ENCODE measurements at regions not wholly inside any gene's neighbourhood (a gene's known extent, or its start where the extent isn't known, plus 50 kb on each side); places are given as distances from the start of the nearest gene placed in this dataset.

DNA sequence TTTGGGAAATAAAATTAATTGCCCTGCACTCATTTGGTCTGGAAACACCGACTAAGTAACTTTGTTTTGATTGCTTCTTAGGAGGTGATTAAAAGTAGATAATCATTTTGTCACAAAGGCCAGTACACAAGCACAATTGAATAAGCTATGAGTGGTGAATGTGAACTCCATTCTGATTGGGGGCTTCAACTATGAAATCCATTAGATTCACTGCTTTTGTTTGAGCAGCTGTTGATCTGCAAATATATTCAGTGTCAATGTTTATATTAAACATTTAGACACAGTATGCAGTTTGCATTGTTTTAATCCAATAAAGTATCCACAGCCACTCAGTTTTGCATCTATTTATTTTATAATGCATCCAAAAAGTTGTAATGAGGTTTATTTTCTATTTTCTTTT, 817.5 kb downstream of the CDH11 start:
- Histone ChIP-seq H3K4me3 (replicated peaks in 1 of 3) (no peak overlapping the region), H3K27me3 (no peaks in the 10 kb centered on the region), H3K27ac (no peak overlapping the region), H3K36me3 (no peaks in the 10 kb centered on the region), H3K4me1 (no peaks in the 10 kb centered on the region), H3K9me3 (no peaks in the 10 kb centered on the region)
- intact Hi-C loops (cut with DNase I), result no loop called here
- no peak for DNase-seq
- TF ChIP-seq POLR2A (IDR thresholded peaks at IDR 0.05), result no peak
- TF ChIP-seq, protein P1, sequence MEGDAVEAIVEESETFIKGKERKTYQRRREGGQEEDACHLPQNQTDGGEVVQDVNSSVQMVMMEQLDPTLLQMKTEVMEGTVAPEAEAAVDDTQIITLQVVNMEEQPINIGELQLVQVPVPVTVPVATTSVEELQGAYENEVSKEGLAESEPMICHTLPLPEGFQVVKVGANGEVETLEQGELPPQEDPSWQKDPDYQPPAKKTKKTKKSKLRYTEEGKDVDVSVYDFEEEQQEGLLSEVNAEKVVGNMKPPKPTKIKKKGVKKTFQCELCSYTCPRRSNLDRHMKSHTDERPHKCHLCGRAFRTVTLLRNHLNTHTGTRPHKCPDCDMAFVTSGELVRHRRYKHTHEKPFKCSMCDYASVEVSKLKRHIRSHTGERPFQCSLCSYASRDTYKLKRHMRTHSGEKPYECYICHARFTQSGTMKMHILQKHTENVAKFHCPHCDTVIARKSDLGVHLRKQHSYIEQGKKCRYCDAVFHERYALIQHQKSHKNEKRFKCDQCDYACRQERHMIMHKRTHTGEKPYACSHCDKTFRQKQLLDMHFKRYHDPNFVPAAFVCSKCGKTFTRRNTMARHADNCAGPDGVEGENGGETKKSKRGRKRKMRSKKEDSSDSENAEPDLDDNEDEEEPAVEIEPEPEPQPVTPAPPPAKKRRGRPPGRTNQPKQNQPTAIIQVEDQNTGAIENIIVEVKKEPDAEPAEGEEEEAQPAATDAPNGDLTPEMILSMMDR (IDR thresholded peaks at IDR 0.05), result no peak
- 48 to 51% methylated on average over 1 of the region's 1 CpG for WGBS, 2 donors

DNA sequence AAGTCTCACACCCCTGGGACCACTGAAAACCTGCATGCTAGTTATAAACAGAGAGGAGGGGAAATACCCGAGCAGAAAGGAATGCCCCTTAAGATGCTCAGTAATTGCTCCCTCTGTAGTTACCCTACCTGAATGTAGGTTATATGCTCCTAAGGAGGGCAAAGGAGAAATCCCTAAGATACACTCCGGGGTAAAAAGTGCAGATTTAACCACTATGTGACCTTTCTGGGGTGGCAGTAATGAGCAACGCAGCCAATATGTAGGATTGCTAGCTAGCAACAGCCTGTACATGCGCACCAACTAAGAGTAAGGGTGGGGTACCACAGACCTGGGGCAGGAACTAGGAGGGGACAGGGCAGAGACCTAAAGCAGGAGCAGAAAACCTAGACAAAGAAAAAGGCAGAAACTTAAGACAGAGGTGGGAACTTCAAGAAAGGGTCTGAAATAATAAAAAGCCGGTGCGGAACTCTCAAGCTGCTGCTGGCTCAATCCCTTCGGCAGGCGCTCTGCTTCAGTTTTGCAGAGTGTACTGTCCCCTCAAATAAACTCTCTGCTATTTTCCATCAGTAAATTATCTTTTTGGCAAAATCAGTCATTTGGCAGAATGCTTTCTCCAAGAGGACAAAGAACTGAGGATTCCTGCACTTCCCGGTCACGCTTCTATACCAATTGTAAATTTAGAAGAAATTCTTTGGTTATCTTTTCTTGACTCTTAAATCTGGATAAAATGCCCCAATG, 823.8 kb downstream of the CDH11 start:
- no peak overlapping the region for H3K27ac ChIP-seq
- no peaks in the 10 kb centered on the region for H3K4me1 ChIP-seq
- WGBS, 2 donors, result 71 to 78% methylated on average over 10 of the region's 10 CpGs
- TF ChIP-seq, protein P1 (IDR thresholded peaks at IDR 0.05), result no peak
- TF ChIP-seq POLR2A (IDR thresholded peaks at IDR 0.05), result no peak
- H3K27me3 ChIP-seq, result no peaks in the 10 kb centered on the region
- H3K4me3 ChIP-seq (replicated peaks in 1 of 3), result no peak overlapping the region
- H3K36me3 ChIP-seq, result no peaks in the 10 kb centered on the region
- H3K9me3 ChIP-seq, result no peaks in the 10 kb centered on the region
- intact Hi-C loops (cut with DNase I), result no loop called here
- DNase-seq, result no peak

DNA sequence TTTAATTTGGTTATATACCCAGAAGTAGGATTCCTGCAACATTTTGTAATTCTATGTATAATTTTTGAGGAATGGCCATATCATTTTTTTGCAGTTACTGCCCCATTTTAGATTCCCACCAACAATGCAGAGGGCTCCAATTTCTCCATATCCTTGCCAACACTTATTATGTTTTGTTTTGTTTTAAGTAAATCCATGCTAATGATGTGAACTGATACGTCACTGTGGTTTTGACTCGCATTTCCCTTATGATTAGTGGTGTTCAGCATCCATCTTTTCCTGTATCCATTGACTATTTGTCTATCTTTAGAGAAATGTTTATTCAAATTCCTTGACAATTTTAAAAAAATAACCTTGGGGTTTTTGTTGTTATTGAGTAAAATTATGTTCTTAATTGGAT, 826.4 kb downstream of the CDH11 start:
- no peak for TF ChIP-seq POLR2A (IDR thresholded peaks at IDR 0.05)
- TF ChIP-seq, protein P1 (IDR thresholded peaks at IDR 0.05), result no peak
- no peaks in the 10 kb centered on the region for H3K27me3 ChIP-seq
- intact Hi-C loops (cut with DNase I), result no loop called here
- no peaks in the 10 kb centered on the region for H3K36me3 ChIP-seq
- WGBS, 2 donors, result 92 to 95% methylated on average over 2 of the region's 2 CpGs
- no peaks in the 10 kb centered on the region for H3K4me1 ChIP-seq
- no peaks in the 10 kb centered on the region for H3K9me3 ChIP-seq
- no peak overlapping the region for H3K4me3 ChIP-seq (replicated peaks in 1 of 3)
- no peak for DNase-seq
- H3K27ac ChIP-seq, result no peak overlapping the region

DNA sequence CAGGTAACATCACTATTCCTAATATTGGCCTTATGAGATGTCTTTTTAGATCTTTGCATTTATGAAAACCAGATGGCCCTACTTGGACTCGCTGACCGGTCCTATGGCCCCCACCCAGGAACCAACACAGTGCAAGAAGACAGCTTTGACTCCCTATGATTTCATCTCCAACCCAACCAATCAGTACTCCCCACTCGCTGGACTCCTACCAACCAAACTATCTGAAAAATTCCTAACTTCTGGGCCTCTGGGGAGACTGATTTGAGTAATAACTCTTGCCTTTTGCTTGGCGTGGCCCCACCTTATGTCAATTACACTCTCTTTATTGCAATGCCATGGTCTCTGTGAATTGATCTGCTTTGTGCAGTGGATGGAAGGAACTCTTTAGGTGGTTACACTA, 828.9 kb downstream of the CDH11 start:
- TF ChIP-seq, protein P1 (IDR thresholded peaks at IDR 0.05), result no peak
- no peak for TF ChIP-seq POLR2A (IDR thresholded peaks at IDR 0.05)
- Histone ChIP-seq H3K4me3 (replicated peaks in 1 of 3) (no peak overlapping the region), H3K27ac (no peak overlapping the region), H3K36me3 (no peaks in the 10 kb centered on the region), H3K27me3 (no peaks in the 10 kb centered on the region), H3K4me1 (no peaks in the 10 kb centered on the region), H3K9me3 (no peaks in the 10 kb centered on the region)
- intact Hi-C loops (cut with DNase I), result no loop called here
- no peak for DNase-seq
- WGBS, 2 donors, result 87 to 90% methylated on average over 4 of the region's 4 CpGs

DNA sequence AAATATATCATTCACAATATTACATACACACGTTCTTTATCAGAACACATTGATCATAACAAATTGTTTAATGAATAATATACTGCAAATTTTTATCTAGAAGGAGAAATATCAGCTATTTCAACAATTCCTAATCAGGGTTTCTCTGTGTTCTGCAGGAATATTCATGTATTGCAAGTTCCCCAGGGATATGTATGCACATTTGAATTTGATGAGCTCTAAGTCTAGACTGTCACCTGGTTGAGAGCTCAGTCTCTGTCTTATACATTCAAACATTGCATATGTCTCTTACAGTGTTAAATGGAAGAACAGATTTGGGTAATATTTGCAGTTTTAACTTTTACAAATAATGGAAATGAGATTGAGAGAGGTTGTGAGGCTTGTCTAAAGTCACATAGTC, 829.7 kb downstream of the CDH11 start:
- intact Hi-C loops (cut with DNase I), result no loop called here
- Histone ChIP-seq H3K27ac (no peak overlapping the region), H3K9me3 (no peaks in the 10 kb centered on the region), H3K4me3 (replicated peaks in 1 of 3) (no peak overlapping the region), H3K36me3 (no peaks in the 10 kb centered on the region), H3K27me3 (no peaks in the 10 kb centered on the region), H3K4me1 (no peaks in the 10 kb centered on the region)
- no peak for DNase-seq
- 75% methylated on average over 1 of the region's 1 CpG for WGBS, 2 donors
- TF ChIP-seq, protein P1 (IDR thresholded peaks at IDR 0.05), result no peak
- no peak for TF ChIP-seq POLR2A (IDR thresholded peaks at IDR 0.05)

Measured in thyroid gland (tissue), 4 donors.